Gastrocnemius medialis (tissue), 4 donors: ENCODE measurements at regions not wholly inside any gene's neighbourhood (a gene's known extent, or its start where the extent isn't known, plus 50 kb on each side); places are given as distances from the start of the nearest gene placed in this dataset.

ENCODE experiments used
- ATAC-seq, 2 donors: fragments of 150-250 bp; one replicate each; pipeline ENCODE4 v1.9.1; 2016
- DNase-seq, 2 donors: peaks; one replicate each; pipeline ENCODE4 v3.0.0-alpha.2; 2019
- H3K27ac ChIP-seq, 4 donors: fragments of 200-600 bp; sonication (generic); 1 replicate in 1 of 4; 2 replicates in 3 of 4; pipeline ENCODE4 v1.5.1; 2016 to 2018; ENCODE audit warnings: mild to moderate bottlenecking in 2 of 4, moderate library complexity in 1 of 4
- H3K27me3 ChIP-seq, 3 donors: fragments of 200-600 bp; sonication (generic) in 2 of 3; 1 replicate in 1 of 3; 2 replicates in 2 of 3; pipeline versions ENCODE4 v1.5.1 to v1.6.0; 2016 to 2019; ENCODE audit warnings: mild to moderate bottlenecking in 1 of 3, moderate library complexity in 1 of 3
- H3K36me3 ChIP-seq, 2 donors: fragments of 200-600 bp; sonication (generic) in 1 of 2; one replicate each; pipeline ENCODE4 v1.5.1; 2017 to 2018
- H3K4me1 ChIP-seq, 2 donors: fragments of 200-600 bp; sonication (generic) in 1 of 2; one replicate each; pipeline ENCODE4 v1.5.1; 2016 to 2017; ENCODE audit warnings: mild to moderate bottlenecking in 2 of 2
- H3K4me3 ChIP-seq, 4 donors: fragments of 200-600 bp; sonication (generic) in 3 of 4; 1 replicate in 1 of 4; 2 replicates in 3 of 4; pipeline ENCODE4 v1.5.1; 2016 to 2019; ENCODE audit warnings: mild to moderate bottlenecking in 2 of 4
- H3K9me3 ChIP-seq, 3 donors: fragments of 200-600 bp; sonication (generic) in 2 of 3; 1 replicate in 1 of 3; 2 replicates in 2 of 3; pipeline ENCODE4 v1.5.1; 2016 to 2019
- POLR2A ChIP-seq, 2 donors: fragments of 450-650 bp; IDR thresholded peaks; one replicate each; pipeline ENCODE4 v1.6.1; 2017; ENCODE audit warnings: antibody characterized with exemption in 2 of 2, mild to moderate bottlenecking in 2 of 2, moderate library complexity in 2 of 2
- in situ Hi-C, 4 donors: fragments of 200-750 bp; cut with MboI; loops; one replicate each; pipeline versions ENCODE4 v1.15.0 to v1.8.0; 2017; ENCODE audit warnings: low sequenced_read_pairs in 4 of 4
- intact Hi-C: fragments of 100-400 bp; cut with DNase I; formaldehyde crosslinking; loops from one replicate; pipeline ENCODE4 v1.15.1; 2023; ENCODE audit warnings: low total_unique reads
- TF ChIP-seq, protein P1 (sequence below), 5 experiments: fragments of 450-650 bp in 3 of 5; fragments of 200-600 bp in 2 of 5; sonication (generic) in 2 of 5; IDR thresholded peaks in 4 of 5; conservative IDR thresholded peaks in 1 of 5; 1 replicate in 4 of 5; 2 replicates in 1 of 5; pipeline ENCODE4 v1.5.1; 2016 to 2019; ENCODE audit warnings: antibody characterized with exemption in 5 of 5, mild to moderate bottlenecking in 3 of 5, moderate library complexity in 3 of 5

DNA sequence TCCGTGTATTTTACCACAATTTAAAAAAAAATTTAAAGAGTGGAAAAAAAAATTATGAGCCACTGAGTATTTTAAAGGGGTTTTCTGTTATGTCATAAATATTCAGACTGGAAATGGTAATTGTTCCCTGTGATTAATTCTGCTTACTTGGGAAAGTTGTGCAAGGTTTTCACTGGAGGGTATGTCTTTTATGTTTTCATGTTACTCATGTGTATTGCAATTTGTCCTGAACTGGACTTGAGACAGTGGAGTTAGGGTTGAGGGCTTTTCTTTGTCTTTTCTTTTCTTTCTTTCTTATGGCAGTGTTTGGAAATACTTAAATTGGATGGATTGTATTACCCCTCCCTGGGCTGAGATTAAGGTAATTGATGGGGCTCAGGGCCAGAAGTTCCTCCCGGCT lies 257.7 kb downstream of the BAMBI start:
- TF ChIP-seq, protein P1, sequence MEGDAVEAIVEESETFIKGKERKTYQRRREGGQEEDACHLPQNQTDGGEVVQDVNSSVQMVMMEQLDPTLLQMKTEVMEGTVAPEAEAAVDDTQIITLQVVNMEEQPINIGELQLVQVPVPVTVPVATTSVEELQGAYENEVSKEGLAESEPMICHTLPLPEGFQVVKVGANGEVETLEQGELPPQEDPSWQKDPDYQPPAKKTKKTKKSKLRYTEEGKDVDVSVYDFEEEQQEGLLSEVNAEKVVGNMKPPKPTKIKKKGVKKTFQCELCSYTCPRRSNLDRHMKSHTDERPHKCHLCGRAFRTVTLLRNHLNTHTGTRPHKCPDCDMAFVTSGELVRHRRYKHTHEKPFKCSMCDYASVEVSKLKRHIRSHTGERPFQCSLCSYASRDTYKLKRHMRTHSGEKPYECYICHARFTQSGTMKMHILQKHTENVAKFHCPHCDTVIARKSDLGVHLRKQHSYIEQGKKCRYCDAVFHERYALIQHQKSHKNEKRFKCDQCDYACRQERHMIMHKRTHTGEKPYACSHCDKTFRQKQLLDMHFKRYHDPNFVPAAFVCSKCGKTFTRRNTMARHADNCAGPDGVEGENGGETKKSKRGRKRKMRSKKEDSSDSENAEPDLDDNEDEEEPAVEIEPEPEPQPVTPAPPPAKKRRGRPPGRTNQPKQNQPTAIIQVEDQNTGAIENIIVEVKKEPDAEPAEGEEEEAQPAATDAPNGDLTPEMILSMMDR (IDR thresholded peaks at IDR 0.05 in 4 of 5, conservative IDR thresholded peaks at IDR 0.05 in 1 of 5): no peak
- no peak for TF ChIP-seq POLR2A (IDR thresholded peaks at IDR 0.05)
- H3K9me3 ChIP-seq: no peaks in the 10 kb centered on the region
- H3K4me1 ChIP-seq: peaks cover 5 to 17% of the 10 kb centered on the region in 2 donors
- no peaks in the 10 kb centered on the region for H3K27me3 ChIP-seq
- in situ Hi-C loops: no loop called here
- DNase-seq (no peak), ATAC-seq (no peak)
- H3K27ac ChIP-seq: no peak overlapping the region
- intact Hi-C loops: no loop called here
- no peak overlapping the region for H3K4me3 ChIP-seq
- H3K36me3 ChIP-seq: no peaks in the 10 kb centered on the region

DNA sequence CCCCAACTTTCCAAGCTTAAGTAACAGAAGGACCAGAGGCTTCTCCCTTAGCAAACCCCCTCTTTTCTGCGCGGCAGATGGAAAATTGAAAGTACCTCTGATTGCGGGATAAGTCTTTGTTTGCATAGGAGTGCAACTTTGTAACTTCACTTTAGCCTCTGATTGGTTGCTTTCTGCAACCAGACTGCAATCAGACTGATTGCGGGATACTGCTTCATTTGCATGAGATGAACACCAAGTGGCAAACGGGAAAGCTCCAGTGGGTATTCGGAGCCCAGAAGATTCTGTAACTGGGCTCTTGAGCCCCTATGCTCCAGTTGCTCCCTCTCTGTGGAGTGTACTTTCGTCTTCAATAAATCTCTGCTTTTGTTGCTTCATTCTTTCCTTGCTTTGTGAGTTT lies 260.6 kb downstream of the BAMBI start:
- intact Hi-C loops (no loop called here), in situ Hi-C loops (no loop called here)
- H3K27ac ChIP-seq: no peak overlapping the region
- no peak for ATAC-seq
- no peak for DNase-seq
- no peaks in the 10 kb centered on the region for H3K9me3 ChIP-seq
- H3K27me3 ChIP-seq: no peaks in the 10 kb centered on the region
- no peak overlapping the region for H3K4me3 ChIP-seq
- no peaks in the 10 kb centered on the region for H3K36me3 ChIP-seq
- peaks cover 13 to 25% of the 10 kb centered on the region in 2 donors for H3K4me1 ChIP-seq
- TF ChIP-seq POLR2A (IDR thresholded peaks at IDR 0.05): no peak
- TF ChIP-seq, protein P1 (IDR thresholded peaks at IDR 0.05 in 4 of 5, conservative IDR thresholded peaks at IDR 0.05 in 1 of 5): no peak

DNA sequence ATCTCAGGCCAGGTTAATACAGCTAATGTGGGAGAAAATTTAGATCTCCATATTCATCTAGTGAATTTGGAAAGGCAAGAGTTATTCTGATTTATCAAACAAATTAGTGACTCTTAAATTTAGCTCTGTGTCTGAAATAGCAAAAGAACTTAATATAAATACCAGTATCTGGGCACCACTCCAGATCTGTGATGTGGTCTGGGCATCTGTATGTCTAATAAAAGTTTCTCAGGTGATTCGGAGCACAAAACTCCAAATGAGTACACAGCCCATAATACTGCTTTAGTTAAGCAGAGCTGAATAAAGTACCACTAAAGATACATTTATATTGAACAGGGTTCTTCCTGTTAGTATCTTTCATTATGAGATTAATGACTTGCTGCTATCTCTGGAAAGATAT lies 261.4 kb downstream of the BAMBI start:
- Histone ChIP-seq H3K4me1 (peaks cover 13 to 25% of the 10 kb centered on the region in 2 donors), H3K27ac (no peak overlapping the region), H3K27me3 (no peaks in the 10 kb centered on the region), H3K36me3 (no peaks in the 10 kb centered on the region), H3K4me3 (no peak overlapping the region), H3K9me3 (no peaks in the 10 kb centered on the region)
- in situ Hi-C loops (no loop called here), intact Hi-C loops (no loop called here)
- DNase-seq: no peak
- ATAC-seq: no peak
- TF ChIP-seq, protein P1 (IDR thresholded peaks at IDR 0.05 in 4 of 5, conservative IDR thresholded peaks at IDR 0.05 in 1 of 5): no peak

DNA sequence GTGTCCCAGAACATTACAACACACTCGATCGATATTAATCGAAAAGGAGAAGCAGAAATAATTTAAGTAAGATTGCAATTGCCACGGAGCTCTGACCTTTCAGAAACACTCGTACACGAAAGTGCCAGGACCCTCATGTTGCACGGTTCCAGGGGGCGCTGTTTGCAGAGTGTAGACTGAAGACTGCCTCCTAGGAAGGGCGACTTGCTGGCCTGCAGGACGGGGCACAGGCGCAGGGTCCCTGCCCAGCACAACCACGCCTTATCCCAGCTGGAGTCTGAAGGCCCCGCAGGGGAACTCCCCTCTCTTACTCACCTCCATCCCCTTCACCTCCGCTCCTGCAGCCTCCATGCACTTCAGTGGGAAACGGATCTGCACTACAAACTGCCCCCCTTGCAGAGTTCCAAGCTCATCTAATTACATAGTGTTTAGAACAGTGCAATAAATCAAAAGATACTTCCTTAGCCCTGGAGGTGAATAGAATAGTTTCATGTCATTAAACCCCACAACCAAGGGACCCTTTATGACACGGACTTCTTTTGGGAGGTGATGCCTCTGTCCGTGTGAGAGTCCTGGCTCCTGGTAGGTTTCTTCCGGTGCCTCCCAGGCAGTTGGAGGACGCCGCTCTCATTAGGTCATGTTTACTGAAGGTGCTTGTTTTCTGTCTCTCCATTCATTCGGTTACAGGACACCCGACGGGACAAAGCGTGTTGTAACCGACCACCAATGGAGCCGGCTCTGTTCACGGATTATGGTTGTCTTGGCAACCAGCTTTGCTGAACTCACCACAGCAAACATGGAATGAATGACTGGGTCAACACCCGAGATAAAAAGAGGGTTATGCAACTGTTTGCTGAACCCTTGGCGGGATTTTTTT lies 262.2 kb downstream of the BAMBI start:
- in situ Hi-C loops: no loop called here
- no peaks in the 10 kb centered on the region for H3K27me3 ChIP-seq
- no peak overlapping the region for H3K27ac ChIP-seq

More for the DNA sequence above, 262.2 kb downstream of the BAMBI start:
- DNase-seq (peak; percentile 14 to 18), ATAC-seq (peak; percentile 36 to 80)
- intact Hi-C loops: no loop called here
- H3K4me3 ChIP-seq: peak overlapping the region in 1 of 4 donors; percentile 16
- no peaks in the 10 kb centered on the region for H3K9me3 ChIP-seq
- H3K4me1 ChIP-seq: peaks cover 13 to 25% of the 10 kb centered on the region in 2 donors
- H3K36me3 ChIP-seq: no peaks in the 10 kb centered on the region
- TF ChIP-seq, protein P1 (IDR thresholded peaks at IDR 0.05 in 4 of 5, conservative IDR thresholded peaks at IDR 0.05 in 1 of 5): peak in 1 of 5 experiments; percentile 17
- no peak for TF ChIP-seq POLR2A (IDR thresholded peaks at IDR 0.05)
